SK-N-DZ (cell line): ENCODE measurements at regions not wholly inside any gene's neighbourhood (a gene's known extent, or its start where the extent isn't known, plus 50 kb on each side); places are given as distances from the start of the nearest gene placed in this dataset.
"Not testable (repeated sequence)": the region's sequence is repeated elsewhere in the genome, so short reads cannot be mapped to it uniquely, and the experiment has no call there.

ENCODE experiments used
- DNase-seq: peaks from one replicate; pipeline ENCODE4 v3.0.0-alpha.2; 2015; ENCODE audit warnings: low spot score

DNA sequence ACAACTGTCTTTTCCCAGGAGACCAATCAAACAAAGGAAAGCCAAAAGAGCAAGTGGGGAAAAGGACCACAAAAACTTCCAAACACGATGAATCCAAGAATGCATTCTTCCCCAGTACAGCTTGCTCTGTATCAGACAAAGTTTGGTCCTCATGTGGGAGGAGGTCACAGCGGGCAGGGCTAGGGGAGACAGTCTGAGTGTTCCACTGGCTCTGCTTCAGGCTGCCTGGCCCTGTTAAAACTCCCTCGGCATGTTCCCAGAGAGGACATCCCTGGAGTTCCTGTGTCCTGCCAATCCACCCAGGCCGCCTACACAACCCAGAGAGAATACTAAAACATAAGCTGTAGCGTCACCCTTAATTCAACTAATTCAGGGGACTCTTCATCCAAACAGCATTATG, 415.1 kb upstream of the DYNLRB2 start:
- no peak for DNase-seq

DNA sequence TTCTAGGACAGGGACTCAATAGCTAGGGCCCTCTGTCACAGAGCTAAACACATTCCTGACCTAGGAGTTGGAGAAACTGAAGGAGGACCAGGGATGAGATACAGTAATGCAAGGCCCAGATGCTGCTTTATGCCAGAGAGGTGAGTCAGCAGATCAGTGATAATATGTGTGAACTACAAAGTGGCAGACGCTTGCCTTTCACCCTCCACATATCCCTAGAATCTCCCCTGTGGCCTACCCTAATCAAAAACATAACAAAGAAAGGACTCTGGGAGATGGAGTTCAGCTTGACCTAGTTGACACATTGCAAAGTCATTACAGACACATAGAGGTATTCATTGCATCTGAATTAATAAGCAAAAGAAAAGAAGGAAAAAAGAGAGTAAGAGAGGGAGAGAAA, 417.6 kb upstream of the DYNLRB2 start:
- peak; percentile 50 for DNase-seq

DNA sequence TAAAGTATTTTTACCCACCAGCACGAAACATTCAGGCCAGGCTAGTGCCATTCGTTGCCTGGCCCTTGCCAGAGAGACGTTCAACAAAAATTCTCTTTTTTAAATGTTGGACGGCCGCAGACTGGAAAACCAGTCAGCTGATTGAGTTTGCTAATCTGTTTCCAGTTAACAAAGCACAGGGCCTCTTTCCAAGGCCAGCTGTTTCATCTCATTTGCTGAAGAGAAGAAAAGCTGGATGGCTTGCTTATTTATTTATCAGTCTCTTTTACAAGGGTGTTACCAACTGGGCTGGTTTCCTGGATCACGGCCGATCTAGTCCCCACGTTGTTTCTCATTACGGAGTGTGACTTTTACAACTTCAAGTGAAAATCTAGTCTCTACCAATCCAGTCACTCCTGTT, 418.7 kb upstream of the DYNLRB2 start:
- DNase-seq = peak; percentile 88

DNA sequence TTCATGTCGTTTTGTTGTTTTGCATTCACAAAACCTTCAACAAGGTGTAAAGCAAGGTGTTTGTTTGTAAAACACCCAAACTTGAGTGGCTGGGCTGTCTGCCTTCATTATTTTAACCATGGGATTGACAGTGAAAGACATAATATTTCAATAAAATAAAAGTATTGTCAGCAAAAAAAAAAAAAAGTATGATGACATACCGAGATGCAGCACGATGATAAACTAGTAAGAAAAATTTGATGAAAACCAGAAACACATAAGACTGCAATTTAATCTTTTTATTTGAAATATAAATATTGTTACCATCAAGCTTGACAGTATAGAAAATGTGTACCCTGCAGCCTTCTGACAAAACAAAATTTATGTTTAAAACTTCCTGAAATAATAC, 419.3 kb upstream of the DYNLRB2 start:
- DNase-seq = peak; percentile 41

DNA sequence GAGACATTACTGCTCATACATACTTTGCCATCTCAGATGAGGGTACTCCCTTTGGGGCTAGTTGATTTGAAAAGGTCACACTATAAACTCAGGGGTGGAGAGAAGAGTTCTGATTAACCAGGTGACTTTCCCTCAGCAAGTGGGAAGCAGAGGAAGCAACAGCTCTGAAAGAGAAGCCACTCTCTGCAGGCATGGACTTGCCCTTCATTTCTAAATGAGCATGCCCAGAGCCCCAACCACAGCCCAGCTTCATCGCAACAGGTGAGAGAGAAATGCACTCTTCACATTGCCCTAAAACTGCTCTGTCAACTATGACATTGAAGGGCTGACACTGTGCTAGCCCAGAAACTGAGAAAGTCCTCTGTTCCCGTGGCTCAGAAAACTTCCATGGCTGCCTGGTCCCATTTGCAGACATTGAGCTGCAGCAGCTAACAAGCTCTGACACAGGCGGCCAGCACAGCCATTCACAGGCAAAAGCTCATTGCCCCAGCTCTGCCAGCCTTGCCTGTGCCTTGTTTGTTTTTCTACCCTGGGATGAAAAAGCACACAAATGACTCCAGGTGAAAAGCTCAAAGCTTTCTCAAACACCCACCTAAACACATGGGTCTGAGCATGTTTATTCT, 419.8 kb upstream of the DYNLRB2 start:
- DNase-seq = peak; percentile 68

DNA sequence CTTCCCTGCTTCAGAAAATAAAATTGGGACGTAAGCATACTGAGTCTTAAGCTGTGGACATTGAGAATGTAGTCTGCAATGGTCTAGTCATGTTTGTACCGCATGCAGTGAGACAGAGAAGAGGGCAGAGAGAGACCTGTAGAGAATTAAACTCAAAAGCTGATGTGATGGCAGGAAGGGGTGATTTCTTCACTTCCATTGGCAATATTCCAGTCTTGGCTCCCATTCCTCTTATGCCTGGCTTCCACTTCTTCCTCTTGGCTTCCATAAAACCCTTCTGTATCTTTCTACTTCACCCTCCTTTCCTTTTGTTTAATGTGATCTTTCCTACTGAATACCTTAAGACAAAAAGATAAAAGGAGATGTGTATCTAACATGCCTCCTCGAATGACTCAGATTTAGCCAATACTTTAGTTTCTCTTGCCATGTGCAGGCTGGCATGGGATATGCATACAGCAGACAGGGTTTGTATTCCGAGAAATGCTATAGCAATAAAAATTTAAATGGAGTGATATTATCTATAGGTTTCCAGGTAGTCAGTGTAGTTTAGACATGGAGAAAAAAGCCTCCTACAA, 423.1 kb upstream of the DYNLRB2 start:
- no peak for DNase-seq

DNA sequence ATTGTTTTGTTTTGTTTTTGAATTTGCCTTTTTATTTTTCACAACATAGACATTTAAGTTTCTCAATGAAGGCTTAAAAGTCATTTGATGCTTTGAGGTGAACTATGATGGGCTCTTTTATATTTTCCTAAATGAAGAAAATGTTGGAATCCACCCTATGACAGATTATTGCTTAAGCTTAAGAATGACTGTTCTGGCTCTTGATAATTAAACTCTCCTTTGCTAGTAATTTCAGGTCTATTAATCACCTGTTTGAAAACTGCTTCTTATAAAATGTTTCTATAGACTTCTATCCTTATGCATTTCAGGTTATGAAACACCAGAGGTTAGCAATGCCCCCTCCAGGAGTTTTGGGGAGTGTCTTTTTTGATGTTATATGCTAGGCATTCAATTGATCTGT, 424.1 kb upstream of the DYNLRB2 start:
- DNase-seq = no peak

DNA sequence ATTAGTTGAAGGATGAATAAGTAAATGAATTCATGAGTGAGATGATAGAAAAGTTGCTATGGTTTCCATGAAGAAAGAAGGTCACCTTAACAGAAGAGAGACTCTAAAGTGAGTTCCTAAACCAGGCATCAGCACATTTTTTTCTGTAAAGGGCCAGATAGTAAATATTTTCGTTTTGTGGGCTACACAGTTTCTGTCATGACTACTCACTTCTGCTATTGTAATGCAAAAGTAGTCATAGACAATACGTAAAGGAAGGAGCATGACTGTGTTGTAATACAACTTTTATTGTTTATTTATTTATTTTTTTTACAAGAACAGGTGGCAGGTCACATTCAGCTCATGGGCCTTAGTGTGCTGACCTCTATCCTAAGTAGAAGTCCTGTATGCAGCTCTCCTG, 426.1 kb upstream of the DYNLRB2 start:
- DNase-seq = no peak

DNA sequence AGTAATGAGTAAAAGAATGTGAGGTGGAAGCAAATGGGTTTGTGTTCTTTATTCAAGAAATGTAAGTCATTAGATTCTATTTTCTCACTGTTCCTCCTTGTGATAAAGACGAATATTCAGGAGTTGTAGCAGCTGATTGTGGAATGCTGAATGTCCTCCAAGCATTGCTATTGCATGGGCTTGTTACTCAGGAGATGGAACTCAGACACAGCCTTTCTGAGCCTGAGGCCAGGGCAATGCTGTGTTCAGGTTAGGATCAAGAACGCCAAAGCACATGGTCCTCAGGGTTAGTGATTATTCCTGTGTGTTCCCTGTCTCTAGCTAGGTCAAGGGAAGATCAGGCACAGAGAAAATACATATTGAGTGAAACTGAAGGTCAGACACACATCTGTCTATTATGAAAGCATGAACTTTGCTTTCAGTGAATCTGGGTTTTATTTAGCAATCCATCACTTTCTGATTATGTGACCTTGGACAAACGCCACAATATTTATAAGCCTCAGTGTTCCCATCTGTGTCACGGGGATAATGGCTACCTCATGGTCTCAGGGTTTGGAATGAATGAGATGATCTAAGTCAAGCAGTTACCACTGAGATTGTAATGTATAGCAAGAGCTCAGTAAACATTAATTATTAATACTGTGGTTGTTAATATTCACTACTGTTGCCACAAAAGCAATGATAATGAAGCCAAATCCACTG, 426.8 kb upstream of the DYNLRB2 start:
- DNase-seq = no peak

DNA sequence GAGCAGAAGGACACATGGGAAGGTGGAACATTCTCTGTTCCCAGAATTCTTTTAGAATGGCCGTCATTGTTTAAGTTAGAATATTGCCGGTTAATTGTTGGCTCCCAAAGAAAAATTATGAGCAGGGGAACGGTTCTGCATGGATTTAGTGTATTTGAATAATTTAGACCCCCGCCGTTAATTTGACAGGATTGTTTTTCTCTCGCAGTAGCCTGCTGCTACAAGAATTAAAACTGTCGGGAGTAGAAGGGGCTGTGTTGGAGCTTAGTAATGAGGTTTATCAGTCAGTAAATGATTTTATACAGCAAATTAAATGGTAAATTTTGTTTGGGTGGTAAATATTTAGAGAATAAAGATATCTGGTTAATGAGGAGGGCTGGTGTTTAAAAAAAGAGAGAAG, 431.2 kb upstream of the DYNLRB2 start:
- no peak for DNase-seq

DNA sequence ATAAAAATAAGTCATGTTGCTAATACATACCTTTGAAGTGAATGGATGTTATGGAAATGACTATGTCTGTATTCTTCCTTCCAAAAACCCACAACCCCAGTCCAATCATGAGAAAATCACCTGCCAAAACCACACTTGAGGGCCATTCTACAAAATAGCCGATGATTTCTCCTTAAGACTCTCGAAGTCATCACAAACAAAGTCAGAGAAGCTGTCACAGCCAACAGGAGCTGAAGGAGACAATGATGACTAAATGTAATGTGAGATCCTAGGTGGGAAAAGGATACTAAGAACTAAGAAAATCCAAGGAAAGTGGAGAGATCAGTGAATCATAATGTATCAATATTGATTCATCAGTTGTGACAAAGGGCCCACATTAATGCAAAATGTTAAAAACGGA, 432.9 kb upstream of the DYNLRB2 start:
- no peak for DNase-seq

DNA sequence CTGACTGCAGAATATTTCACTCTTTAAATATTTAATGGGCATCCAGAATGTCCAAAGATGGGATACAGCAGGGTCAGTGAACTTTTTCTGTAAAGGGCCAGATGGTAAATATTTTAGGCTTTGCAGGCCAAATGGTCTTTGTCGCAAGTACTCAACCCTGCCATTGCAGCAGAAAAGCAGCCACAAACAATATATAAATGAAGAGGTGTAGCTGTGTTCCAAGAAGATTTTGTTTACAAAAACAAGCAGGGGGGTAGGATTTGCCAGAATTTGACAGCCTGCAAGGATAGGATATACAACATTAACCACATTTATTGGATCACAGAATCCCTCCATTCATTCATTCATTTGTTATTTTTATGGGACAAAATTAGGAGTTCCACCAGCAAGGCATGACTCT, 435.0 kb upstream of the DYNLRB2 start:
- no peak for DNase-seq

DNA sequence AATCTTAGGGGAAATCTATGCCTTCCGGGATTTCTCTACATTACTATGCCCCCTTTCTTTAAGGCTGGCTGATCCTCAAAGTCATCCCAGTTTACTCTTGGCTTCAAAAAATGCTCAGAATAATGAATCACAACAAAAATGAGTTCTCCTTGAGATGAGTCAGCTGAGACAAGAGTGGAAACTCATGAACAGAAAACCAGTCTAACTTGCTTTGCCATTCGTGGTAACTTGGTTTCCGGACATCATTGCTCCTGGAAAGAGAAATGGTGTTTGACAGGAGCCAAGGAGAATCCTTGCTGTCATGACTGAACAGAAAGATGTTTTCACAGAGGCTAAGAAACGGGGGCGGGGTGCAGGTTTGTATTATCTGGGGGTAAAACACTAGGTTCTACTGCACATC, 435.6 kb upstream of the DYNLRB2 start:
- no peak for DNase-seq

DNA sequence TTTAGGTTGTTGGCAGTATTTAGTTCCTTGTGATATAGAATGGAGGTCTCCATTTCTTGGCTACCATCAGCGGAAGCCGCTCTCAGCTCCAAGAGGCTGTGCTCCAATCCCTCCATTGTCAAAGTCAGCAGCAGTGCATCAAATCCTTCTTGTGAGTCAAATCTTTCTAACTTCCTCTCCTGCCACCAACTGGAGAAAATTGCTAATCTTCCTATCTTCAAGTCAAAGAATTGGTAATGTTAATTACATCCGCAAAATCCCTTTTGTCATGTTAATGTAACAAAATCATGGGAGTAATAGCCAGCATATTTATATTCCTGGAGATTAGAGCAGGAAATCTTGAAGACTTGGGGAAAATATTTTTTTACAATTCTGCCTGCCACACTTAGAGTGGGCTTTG, 436.4 kb upstream of the DYNLRB2 start:
- DNase-seq = no peak

DNA sequence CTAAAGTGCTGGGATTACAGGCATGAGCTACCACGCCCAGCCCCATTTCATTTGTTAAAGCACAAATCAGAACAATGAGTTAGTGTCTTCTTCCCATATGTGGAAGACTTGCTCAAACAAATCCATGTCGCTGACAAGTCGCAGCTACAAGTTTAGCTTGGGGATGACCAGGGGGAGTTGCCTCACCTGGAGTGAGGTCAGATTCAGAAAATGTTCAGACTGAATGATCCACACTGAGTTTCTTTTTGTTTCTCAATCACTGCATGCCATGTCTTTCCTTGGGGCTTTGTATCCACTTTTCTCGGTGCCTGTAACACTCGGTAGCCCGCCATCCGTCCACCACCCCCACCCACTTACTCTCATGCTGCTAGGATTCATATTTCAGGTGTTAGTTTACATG, 437.3 kb upstream of the DYNLRB2 start:
- no peak for DNase-seq

DNA sequence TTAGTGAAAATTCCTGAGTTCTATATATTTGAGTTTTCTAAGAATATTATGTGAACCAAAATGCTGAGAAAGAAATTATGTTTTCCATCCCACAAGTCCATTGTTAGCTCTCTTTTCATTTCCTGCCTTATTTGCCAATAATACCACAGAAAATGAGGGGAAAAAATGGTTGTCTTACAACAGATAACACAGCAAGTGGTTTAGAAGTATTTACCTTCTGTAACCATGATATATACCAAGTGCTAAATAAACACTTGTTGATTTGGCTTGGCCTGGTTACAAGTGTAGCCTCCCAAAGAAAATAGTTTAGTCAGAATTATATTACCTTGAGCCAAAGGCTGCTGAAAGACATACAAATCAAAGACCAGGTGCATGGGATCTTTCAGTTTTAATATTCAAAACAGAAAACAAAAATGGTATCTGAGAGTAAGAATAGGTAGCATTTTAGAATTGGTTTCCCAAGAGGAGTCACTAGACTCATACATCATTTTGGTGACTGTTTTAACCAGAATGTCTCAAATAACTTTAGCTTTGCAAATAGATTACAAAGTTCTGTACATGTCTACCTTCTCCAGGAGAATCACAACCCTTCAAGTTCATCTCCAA, 439.8 kb upstream of the DYNLRB2 start:
- no peak for DNase-seq

DNA sequence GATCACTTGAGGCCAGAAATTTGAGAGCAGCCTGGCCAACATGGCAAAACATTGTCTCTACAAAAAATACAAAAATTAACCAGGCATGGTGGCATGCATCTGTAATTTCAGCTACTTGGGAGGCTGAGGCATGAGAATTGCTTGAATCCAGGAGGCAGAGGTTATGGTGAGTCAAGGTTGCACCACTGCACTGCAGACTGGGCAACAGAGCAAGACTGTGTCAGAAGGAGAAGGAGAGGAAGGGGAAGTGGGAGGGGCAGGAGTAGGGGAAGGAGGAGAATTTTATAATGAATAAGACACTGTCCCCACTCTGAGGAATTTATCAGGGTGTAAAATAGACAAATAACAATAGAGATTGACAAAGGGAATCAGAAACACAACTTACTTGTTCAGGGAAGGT, 440.6 kb upstream of the DYNLRB2 start:
- no peak for DNase-seq

DNA sequence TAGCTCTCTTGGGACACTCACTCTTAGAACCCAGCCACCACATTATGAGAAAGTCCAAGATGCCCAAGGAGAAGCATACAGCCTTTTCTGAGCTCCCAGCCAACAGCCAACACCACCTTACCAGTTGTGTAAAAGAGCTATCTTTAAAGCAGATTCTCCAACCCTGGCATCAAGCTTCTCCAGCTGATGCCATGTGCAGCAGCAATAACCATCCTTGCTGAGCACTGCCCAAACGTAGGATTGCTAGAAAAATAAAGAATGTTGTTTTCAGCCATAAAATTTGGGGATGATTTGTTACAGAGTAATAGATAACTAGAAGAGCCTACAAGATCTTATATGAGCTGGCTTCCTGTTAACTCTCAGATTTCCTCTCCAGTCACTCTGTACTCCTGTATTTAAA, 443.7 kb upstream of the DYNLRB2 start:
- no peak for DNase-seq

DNA sequence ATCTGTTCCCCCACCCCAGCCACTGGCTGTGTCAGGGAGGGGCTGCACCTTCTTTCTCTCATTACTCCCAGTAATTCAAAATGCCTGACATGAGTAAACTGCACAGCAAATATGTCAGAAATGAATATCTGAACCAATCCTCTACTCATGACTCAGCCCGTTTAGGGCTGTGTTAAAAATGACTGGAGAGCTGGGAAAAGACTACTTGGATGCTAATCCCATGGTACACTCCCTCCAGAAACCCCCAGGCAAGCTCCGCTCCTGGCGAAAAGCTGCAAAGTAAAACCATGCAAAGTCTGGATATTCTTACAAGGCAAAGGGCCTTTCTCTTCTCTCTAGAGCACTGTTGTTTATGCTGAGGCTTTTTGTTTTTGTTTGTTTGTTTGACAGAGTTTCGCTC, 448.1 kb upstream of the DYNLRB2 start:
- no peak for DNase-seq

DNA sequence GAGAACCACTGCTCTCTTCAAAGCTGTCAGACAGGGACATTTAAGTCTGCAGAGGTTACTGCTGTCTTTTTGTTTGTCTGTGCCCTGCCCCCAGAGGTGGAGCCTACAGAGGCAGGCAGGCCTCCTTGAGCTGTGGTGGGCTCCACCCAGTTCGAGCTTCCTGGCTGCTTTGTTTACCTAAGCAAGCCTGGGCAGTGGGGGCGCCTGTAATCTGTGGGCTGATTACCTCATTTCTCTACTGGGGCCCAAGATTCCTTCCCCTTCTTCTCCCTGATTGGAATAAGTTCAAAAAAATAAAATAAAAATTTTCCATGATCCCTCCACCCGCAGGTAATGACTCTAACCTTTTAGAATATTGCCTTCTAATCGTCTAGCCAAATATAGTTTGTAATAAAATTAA, 449.3 kb upstream of the DYNLRB2 start:
- DNase-seq = not testable (repeated sequence)

DNA sequence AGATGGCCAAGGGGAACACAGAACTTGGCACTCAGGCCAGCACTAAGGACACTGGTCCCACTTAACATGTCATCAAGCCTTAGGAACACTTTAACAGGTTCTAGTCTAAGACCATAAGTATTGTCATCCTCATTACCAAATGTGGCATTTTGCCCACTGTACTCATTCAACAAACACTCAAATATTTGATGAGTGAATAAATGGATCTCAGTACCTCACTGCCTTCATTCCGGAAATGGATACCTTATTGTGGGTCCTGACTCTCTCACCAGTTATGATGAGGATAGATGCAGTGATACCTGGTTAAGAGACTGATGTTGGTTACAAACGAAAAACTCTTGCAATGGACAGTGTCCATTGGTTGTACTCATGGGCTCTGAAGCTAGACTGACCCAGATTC, 455.2 kb upstream of the DYNLRB2 start:
- DNase-seq = no peak

DNA sequence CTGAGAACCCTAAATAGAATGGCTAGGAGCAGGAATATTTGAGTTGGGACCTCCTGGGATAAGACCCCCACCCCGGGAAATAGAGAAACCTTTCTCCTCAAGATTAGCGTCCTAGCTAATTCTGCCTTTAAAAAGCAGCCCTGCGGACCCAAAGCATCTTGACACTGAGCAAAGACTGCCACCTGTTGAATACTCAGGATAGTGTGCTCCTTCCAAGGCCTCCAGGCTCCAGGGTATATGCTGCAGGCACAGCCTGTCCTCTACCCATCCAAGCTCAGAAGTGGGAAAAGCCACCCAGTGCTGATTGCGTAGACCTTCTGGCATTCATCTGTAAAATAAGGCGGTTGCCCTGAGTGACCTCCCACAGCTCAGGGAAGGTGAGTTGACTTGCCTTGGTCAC, 456.2 kb upstream of the DYNLRB2 start:
- peak; percentile 22 for DNase-seq

DNA sequence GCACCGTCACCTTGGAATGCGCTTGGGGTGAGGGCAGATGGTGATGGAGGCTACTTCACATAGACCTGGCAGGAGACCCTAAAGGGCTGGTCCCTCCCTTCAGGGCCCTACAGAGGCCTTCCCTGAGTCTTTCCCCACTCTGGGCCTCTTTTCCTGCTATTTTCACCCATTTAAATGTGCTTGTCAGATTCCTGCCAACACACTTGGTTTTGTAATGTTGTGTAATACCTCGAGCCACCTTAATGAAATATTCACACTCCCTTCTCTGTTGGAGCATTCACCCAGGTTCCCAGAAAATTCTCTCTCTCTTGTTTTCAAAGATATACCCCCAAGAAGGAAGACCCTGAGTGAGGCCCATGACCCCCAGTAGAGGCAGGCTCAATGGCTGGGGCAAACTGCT, 456.6 kb upstream of the DYNLRB2 start:
- no peak for DNase-seq
